ENCODE measurements at regions not wholly inside any gene's neighbourhood (a gene's known extent, or its start where the extent isn't known, plus 50 kb on each side); places are given as distances from the start of the nearest gene placed in this dataset.

DNA sequence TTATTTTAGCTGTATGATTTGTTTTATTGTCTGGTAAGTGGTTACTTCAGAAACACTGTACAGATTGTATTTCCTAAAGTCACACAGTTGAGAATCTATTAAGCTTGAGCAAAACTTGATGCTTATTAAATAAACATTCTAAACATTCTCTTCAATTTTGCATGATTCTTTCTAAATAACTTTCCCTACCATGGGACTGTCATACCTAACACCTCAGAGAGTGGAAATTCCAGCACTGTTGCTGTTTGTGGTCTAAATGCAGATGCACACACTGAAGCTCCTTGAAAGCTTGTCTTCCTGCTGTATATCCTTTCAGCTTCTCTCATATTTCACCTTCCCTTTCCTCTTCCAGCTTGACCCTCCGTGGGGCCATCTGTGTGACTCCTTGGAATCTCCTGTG, 392.0 kb downstream of the LRIG3 start:
- TF ChIP-seq, protein P1, sequence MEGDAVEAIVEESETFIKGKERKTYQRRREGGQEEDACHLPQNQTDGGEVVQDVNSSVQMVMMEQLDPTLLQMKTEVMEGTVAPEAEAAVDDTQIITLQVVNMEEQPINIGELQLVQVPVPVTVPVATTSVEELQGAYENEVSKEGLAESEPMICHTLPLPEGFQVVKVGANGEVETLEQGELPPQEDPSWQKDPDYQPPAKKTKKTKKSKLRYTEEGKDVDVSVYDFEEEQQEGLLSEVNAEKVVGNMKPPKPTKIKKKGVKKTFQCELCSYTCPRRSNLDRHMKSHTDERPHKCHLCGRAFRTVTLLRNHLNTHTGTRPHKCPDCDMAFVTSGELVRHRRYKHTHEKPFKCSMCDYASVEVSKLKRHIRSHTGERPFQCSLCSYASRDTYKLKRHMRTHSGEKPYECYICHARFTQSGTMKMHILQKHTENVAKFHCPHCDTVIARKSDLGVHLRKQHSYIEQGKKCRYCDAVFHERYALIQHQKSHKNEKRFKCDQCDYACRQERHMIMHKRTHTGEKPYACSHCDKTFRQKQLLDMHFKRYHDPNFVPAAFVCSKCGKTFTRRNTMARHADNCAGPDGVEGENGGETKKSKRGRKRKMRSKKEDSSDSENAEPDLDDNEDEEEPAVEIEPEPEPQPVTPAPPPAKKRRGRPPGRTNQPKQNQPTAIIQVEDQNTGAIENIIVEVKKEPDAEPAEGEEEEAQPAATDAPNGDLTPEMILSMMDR (IDR thresholded peaks at IDR 0.05): no peak
- TF ChIP-seq ZFX (IDR thresholded peaks at IDR 0.05; ENCODE audit: borderline replicate concordance): no peak
